ENCODE measurements at regions not wholly inside any gene's neighbourhood (a gene's known extent, or its start where the extent isn't known, plus 50 kb on each side); places are given as distances from the start of the nearest gene placed in this dataset.

- TF ChIP-seq ZNF532 (CRISPR knock-in tag; IDR thresholded peaks at IDR 0.05; ENCODE audit: borderline replicate concordance) (no peak), CDX4 (CRISPR knock-in tag; IDR thresholded peaks at IDR 0.05; ENCODE audit: borderline replicate concordance) (no peak), ZNF425 (CRISPR knock-in tag; conservative IDR thresholded peaks at IDR 0.05) (no peak), ZBTB21 (CRISPR knock-in tag; IDR thresholded peaks at IDR 0.05; ENCODE audit: borderline replicate concordance) (no peak), PRRX2 (CRISPR knock-in tag; IDR thresholded peaks at IDR 0.05) (no peak), KAT7 (CRISPR knock-in tag; IDR thresholded peaks at IDR 0.05; ENCODE audit: borderline replicate concordance) (no peak), FOXJ3 (CRISPR knock-in tag; IDR thresholded peaks at IDR 0.05; ENCODE audit: borderline replicate concordance) (no peak), NFE2L1 (CRISPR knock-in tag; IDR thresholded peaks at IDR 0.05) (no peak), OVOL2 (CRISPR knock-in tag; IDR thresholded peaks at IDR 0.05; ENCODE audit: borderline replicate concordance) (no peak), IRF2 (CRISPR knock-in tag; IDR thresholded peaks at IDR 0.05; ENCODE audit: borderline replicate concordance, low read depth) (no peak)
Observed at GRCh38 chr15:39345176-39345575, 235.7 kb upstream of the THBS1 start (continued).

GRCh38 chr15:39347453-39347852 lies 233.4 kb upstream of the THBS1 start:
- no peaks in the 10 kb centered on the region for H3K27me3 Mint-ChIP-seq (ENCODE audit: low read depth)
- DNase-seq (ENCODE audit: low spot score) (no peak), ATAC-seq (no peak)
- H3K4me1 Mint-ChIP-seq, result peaks cover 12% of the 10 kb centered on the region
- ChIA-PET CTCF (no interaction called here), POLR2A (no interaction called here)
- peaks cover 24% of the 10 kb centered on the region for H3K9me3 Mint-ChIP-seq
- no peak overlapping the region for H3K4me3 Mint-ChIP-seq
- no peak overlapping the region for H3K27ac Mint-ChIP-seq
- peaks cover 14% of the 10 kb centered on the region for H3K36me3 Mint-ChIP-seq
- no peak for TF ChIP-seq ARID4B (CRISPR knock-in tag; IDR thresholded peaks at IDR 0.05; ENCODE audit: borderline replicate concordance)

GRCh38 chr15:39350785-39351184 lies 230.1 kb upstream of the THBS1 start:
- ATAC-seq (no peak), DNase-seq (ENCODE audit: low spot score) (no peak)
- Mint-ChIP-seq H3K9me3 (no peaks in the 10 kb centered on the region), H3K27me3 (ENCODE audit: low read depth) (no peaks in the 10 kb centered on the region), H3K27ac (no peak overlapping the region), H3K4me3 (no peak overlapping the region), H3K36me3 (no peaks in the 10 kb centered on the region), H3K4me1 (peaks cover 6% of the 10 kb centered on the region)
- ChIA-PET POLR2A (no interaction called here), CTCF (no interaction called here)
- no peak for TF ChIP-seq IRF1 (CRISPR knock-in tag; IDR thresholded peaks at IDR 0.05)
- no peak for TF ChIP-seq ZNF121 (CRISPR knock-in tag; IDR thresholded peaks at IDR 0.05)
- no peak for TF ChIP-seq MAX (CRISPR knock-in tag; IDR thresholded peaks at IDR 0.05)
- no peak for TF ChIP-seq CREB1 (CRISPR knock-in tag; IDR thresholded peaks at IDR 0.05)
- TF ChIP-seq ZSCAN18 (CRISPR knock-in tag; IDR thresholded peaks at IDR 0.05), result no peak
- no peak for TF ChIP-seq ZNF263 (CRISPR knock-in tag; IDR thresholded peaks at IDR 0.05; ENCODE audit: low read depth)
- no peak for TF ChIP-seq USF1 (CRISPR knock-in tag; IDR thresholded peaks at IDR 0.05)
- no peak for TF ChIP-seq ESRRA (CRISPR knock-in tag; IDR thresholded peaks at IDR 0.05; ENCODE audit: borderline replicate concordance)
